ENCODE measurements at regions not wholly inside any gene's neighbourhood (a gene's known extent, or its start where the extent isn't known, plus 50 kb on each side); places are given as distances from the start of the nearest gene placed in this dataset.

- TF ChIP-seq, protein P1, sequence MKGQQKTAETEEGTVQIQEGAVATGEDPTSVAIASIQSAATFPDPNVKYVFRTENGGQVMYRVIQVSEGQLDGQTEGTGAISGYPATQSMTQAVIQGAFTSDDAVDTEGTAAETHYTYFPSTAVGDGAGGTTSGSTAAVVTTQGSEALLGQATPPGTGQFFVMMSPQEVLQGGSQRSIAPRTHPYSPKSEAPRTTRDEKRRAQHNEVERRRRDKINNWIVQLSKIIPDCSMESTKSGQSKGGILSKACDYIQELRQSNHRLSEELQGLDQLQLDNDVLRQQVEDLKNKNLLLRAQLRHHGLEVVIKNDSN (IDR thresholded peaks at IDR 0.05), result no peak
- TF ChIP-seq, protein P2, sequence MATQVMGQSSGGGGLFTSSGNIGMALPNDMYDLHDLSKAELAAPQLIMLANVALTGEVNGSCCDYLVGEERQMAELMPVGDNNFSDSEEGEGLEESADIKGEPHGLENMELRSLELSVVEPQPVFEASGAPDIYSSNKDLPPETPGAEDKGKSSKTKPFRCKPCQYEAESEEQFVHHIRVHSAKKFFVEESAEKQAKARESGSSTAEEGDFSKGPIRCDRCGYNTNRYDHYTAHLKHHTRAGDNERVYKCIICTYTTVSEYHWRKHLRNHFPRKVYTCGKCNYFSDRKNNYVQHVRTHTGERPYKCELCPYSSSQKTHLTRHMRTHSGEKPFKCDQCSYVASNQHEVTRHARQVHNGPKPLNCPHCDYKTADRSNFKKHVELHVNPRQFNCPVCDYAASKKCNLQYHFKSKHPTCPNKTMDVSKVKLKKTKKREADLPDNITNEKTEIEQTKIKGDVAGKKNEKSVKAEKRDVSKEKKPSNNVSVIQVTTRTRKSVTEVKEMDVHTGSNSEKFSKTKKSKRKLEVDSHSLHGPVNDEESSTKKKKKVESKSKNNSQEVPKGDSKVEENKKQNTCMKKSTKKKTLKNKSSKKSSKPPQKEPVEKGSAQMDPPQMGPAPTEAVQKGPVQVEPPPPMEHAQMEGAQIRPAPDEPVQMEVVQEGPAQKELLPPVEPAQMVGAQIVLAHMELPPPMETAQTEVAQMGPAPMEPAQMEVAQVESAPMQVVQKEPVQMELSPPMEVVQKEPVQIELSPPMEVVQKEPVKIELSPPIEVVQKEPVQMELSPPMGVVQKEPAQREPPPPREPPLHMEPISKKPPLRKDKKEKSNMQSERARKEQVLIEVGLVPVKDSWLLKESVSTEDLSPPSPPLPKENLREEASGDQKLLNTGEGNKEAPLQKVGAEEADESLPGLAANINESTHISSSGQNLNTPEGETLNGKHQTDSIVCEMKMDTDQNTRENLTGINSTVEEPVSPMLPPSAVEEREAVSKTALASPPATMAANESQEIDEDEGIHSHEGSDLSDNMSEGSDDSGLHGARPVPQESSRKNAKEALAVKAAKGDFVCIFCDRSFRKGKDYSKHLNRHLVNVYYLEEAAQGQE (IDR thresholded peaks at IDR 0.05; ENCODE audit: low read depth), result no peak
- no peak for TF ChIP-seq EGR1 (IDR thresholded peaks at IDR 0.05)
- no peak for TF ChIP-seq CREB1 (IDR thresholded peaks at IDR 0.05; ENCODE audit: low read depth)
- TF ChIP-seq CEBPB (IDR thresholded peaks at IDR 0.05), result no peak
- no peak for TF ChIP-seq NFIC (IDR thresholded peaks at IDR 0.05)
- TF ChIP-seq EP300 (IDR thresholded peaks at IDR 0.05; ENCODE audit: borderline replicate concordance), result no peak
- TF ChIP-seq ZBTB7A (IDR thresholded peaks at IDR 0.05; ENCODE audit: low read depth), result no peak
- TF ChIP-seq, protein P3, sequence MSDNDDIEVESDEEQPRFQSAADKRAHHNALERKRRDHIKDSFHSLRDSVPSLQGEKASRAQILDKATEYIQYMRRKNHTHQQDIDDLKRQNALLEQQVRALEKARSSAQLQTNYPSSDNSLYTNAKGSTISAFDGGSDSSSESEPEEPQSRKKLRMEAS (IDR thresholded peaks at IDR 0.05), result no peak
- no peak for TF ChIP-seq TAF1 (IDR thresholded peaks at IDR 0.05; ENCODE audit: low read depth)
- TF ChIP-seq YY1 (IDR thresholded peaks at IDR 0.05; ENCODE audit: low read depth), result no peak
- no peak for TF ChIP-seq TEAD4 (IDR thresholded peaks at IDR 0.05)
- no peak for TF ChIP-seq TCF12 (IDR thresholded peaks at IDR 0.05; ENCODE audit: low read depth)
- TF ChIP-seq FOXM1 (IDR thresholded peaks at IDR 0.05; ENCODE audit: borderline replicate concordance, low read depth), result no peak
- no peak for TF ChIP-seq RAD21 (IDR thresholded peaks at IDR 0.05; ENCODE audit: low read depth)
These were observed 65.2 kb downstream of the PRL start for GRCh38 chr6:22231616-22232015.

DNA sequence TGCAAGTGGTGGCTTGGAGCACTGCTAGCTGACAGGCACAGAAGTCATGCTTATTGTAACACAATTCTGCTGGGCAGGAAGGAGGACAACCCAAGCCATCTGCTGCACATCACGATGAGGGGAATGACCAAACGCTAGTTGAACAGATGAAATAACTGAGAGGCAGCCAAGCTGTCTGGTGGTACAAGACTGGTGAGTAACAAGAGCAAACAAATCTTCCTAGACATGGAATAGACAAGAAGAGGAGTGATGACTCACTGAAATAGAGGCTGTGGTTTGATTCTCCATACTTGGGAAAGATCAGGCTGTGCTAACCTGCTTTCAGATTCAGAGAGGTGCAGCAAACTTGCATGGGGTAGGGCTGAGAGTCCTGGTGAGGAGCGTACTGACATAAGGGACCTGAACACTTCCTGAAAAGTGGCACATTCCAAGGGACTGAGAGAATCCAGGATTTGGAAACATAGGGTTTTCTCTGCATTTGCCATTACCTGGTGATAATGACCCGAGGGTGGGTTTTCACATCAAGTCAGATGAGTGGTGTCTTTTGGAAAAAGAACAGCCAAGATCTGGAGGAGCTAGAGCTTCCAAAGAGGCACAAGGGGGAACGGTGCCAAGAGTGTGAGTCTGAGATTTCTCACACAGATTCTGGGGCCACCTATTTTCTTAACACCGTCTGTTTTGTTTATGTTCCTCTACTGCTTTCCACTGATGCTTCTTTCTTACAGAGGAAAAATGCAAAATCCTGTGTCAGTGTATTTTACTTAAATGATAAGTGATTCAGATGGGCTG is 60.0 kb downstream of the PRL start:
- TF ChIP-seq YY1 (IDR thresholded peaks at IDR 0.05; ENCODE audit: low read depth) (no peak), EP300 (IDR thresholded peaks at IDR 0.05; ENCODE audit: borderline replicate concordance) (no peak), TEAD4 (IDR thresholded peaks at IDR 0.05) (no peak), NFIC (IDR thresholded peaks at IDR 0.05) (no peak)
